Ishikawa (cell line): ENCODE measurements at regions not wholly inside any gene's neighbourhood (a gene's known extent, or its start where the extent isn't known, plus 50 kb on each side); places are given as distances from the start of the nearest gene placed in this dataset.

ENCODE experiments used
- CEBPB ChIP-seq: IDR thresholded peaks from 2 replicates; pipeline ENCODE4 v1.6.1; 2012
- CREB1 ChIP-seq: IDR thresholded peaks from 2 replicates; pipeline ENCODE4 v1.6.1; 2012; ENCODE audit warnings: low read depth
- EGR1 ChIP-seq: IDR thresholded peaks from 2 replicates; pipeline ENCODE4 v1.6.1; 2012
- EP300 ChIP-seq: IDR thresholded peaks from 2 replicates; pipeline ENCODE4 v1.6.1; 2012; ENCODE audit warnings: borderline replicate concordance
- FOXM1 ChIP-seq: IDR thresholded peaks from 2 replicates; pipeline ENCODE4 v1.6.1; 2012; ENCODE audit warnings: low read depth, borderline replicate concordance
- NFIC ChIP-seq: IDR thresholded peaks from 2 replicates; pipeline ENCODE4 v1.6.1; 2012
- RAD21 ChIP-seq: IDR thresholded peaks from 2 replicates; pipeline ENCODE4 v1.6.1; 2012; ENCODE audit warnings: low read depth
- REST ChIP-seq: IDR thresholded peaks from 2 replicates; pipeline ENCODE4 v1.6.1; 2012; ENCODE audit warnings: low read depth, mild to moderate bottlenecking
- TAF1 ChIP-seq: IDR thresholded peaks from 2 replicates; pipeline ENCODE4 v1.6.1; 2012; ENCODE audit warnings: low read depth, mild to moderate bottlenecking
- TCF12 ChIP-seq: IDR thresholded peaks from 2 replicates; pipeline ENCODE4 v1.6.1; 2012; ENCODE audit warnings: low read depth
- TEAD4 ChIP-seq: IDR thresholded peaks from 2 replicates; pipeline ENCODE4 v1.6.1; 2012
- YY1 ChIP-seq: IDR thresholded peaks from 2 replicates; pipeline ENCODE4 v1.6.1; 2012; ENCODE audit warnings: low read depth
- ZBTB7A ChIP-seq: IDR thresholded peaks from 2 replicates; pipeline ENCODE4 v1.6.1; 2012; ENCODE audit warnings: low read depth
- TF ChIP-seq, protein P1 (sequence below): IDR thresholded peaks from 2 replicates; pipeline ENCODE4 v1.6.1; 2012
- TF ChIP-seq, protein P2 (sequence below): IDR thresholded peaks from 2 replicates; pipeline ENCODE4 v1.6.1; 2012

DNA sequence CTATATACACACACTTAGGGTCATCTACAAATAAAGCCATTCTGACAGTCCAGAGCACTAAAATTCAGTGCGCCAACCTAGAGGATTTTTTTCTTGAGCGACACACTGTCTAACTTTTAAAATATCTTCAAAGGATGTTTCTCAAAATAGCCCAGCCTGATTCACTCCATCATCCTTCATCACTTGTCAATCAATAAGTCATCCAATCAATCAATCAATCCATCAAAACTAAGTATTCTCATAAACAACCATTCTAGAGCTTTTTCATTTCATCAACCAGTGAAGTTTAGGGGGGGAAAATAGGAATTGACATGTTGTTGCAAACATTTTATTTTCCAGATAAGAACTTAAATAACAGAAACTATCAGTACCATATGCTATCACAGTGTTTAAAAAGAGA is 183.2 kb downstream of the HDGFL1 start:
- TF ChIP-seq, protein P1, sequence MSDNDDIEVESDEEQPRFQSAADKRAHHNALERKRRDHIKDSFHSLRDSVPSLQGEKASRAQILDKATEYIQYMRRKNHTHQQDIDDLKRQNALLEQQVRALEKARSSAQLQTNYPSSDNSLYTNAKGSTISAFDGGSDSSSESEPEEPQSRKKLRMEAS: no peak
- TF ChIP-seq EGR1: no peak
- no peak for TF ChIP-seq TEAD4
- TF ChIP-seq ZBTB7A: no peak
- TF ChIP-seq FOXM1: no peak
- no peak for TF ChIP-seq TCF12
- TF ChIP-seq EP300: no peak
- no peak for TF ChIP-seq CEBPB
- TF ChIP-seq REST: no peak
- TF ChIP-seq TAF1: no peak
- TF ChIP-seq RAD21: no peak
- TF ChIP-seq, protein P2, sequence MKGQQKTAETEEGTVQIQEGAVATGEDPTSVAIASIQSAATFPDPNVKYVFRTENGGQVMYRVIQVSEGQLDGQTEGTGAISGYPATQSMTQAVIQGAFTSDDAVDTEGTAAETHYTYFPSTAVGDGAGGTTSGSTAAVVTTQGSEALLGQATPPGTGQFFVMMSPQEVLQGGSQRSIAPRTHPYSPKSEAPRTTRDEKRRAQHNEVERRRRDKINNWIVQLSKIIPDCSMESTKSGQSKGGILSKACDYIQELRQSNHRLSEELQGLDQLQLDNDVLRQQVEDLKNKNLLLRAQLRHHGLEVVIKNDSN: no peak
- TF ChIP-seq CREB1: no peak
- TF ChIP-seq NFIC: no peak
- TF ChIP-seq YY1: no peak

- no peak for TF ChIP-seq YY1
- no peak for TF ChIP-seq TEAD4
- no peak for TF ChIP-seq CEBPB
- no peak for TF ChIP-seq EP300
- TF ChIP-seq, protein P2: no peak
- no peak for TF ChIP-seq FOXM1
- no peak for TF ChIP-seq NFIC
- no peak for TF ChIP-seq RAD21
- TF ChIP-seq EGR1: no peak
- TF ChIP-seq CREB1: no peak
- no peak for TF ChIP-seq REST
- TF ChIP-seq, protein P1: no peak
- no peak for TF ChIP-seq ZBTB7A
- TF ChIP-seq TAF1: no peak
- no peak for TF ChIP-seq TCF12
Observed at GRCh38 chr6:22754061-22754460, 184.7 kb downstream of the HDGFL1 start.

DNA sequence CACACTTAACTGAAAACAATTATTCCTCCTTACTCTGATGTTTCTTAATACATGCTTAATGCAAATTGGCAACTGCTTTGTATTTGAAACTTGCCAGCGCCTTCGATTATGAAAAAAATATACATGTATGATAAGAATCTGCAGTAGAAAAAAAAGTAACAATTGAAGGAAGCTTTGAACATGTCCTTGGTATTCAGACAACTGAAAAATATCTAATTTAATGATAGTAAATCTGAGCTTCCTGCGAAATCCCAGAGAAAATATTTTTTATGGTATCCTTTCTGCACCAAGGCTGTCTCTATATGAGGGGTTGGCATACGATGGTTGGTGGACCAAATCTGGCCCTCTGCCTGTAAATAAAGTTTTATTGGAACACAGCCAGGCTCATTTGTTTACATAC is 186.2 kb downstream of the HDGFL1 start:
- TF ChIP-seq TEAD4 (no peak), CREB1 (no peak), NFIC (no peak), CEBPB (no peak), TCF12 (no peak), FOXM1 (no peak), RAD21 (no peak), REST (no peak), ZBTB7A (no peak)
- TF ChIP-seq, protein P1: no peak
- TF ChIP-seq, protein P2: no peak

- TF ChIP-seq, protein P1: no peak
- no peak for TF ChIP-seq NFIC
- TF ChIP-seq CREB1: no peak
- TF ChIP-seq EGR1: no peak
- TF ChIP-seq ZBTB7A: no peak
- TF ChIP-seq TEAD4: no peak
Observed at GRCh38 chr6:22756365-22756764, 187.0 kb downstream of the HDGFL1 start.
